Left ventricle myocardium inferior (tissue), 1 donor: ENCODE measurements at regions not wholly inside any gene's neighbourhood (a gene's known extent, or its start where the extent isn't known, plus 50 kb on each side); places are given as distances from the start of the nearest gene placed in this dataset.

ENCODE experiments used
- DNase-seq: peaks from one replicate; pipeline ENCODE4 v3.0.0-alpha.2; 2020
- H3K27ac ChIP-seq: fragments of 200-600 bp; replicated peaks from 2 replicates; pipeline ENCODE4 v1.8.0; 2021
- H3K27me3 ChIP-seq: fragments of 200-600 bp; 2 replicates; pipeline ENCODE4 v1.8.0; 2021; ENCODE audit warnings: low read depth
- H3K36me3 ChIP-seq: fragments of 200-600 bp; 2 replicates; pipeline ENCODE4 v1.8.0; 2021
- H3K4me1 ChIP-seq: fragments of 200-600 bp; 2 replicates; pipeline ENCODE4 v1.8.0; 2021
- H3K4me3 ChIP-seq: fragments of 200-600 bp; 2 replicates; pipeline ENCODE4 v1.8.0; 2021; ENCODE audit warnings: mild to moderate bottlenecking, moderate library complexity
- H3K9me3 ChIP-seq: fragments of 200-600 bp; replicated peaks from 2 replicates; pipeline ENCODE4 v1.8.0; 2021
- CTCF ChIP-seq: fragments of 200-600 bp; IDR thresholded peaks from 2 replicates; pipeline ENCODE4 v1.8.0; 2021; ENCODE audit warnings: antibody characterized with exemption, mild to moderate bottlenecking, borderline replicate concordance
- intact Hi-C: fragments of 100-400 bp; cut with micrococcal nuclease; formaldehyde crosslinking; loops from one replicate; pipeline ENCODE4 v1.11.0; 2022
- donor health status: DM: no; HTN: yes; CAD: no; lungs with severe emphysema.

GRCh38 chr9:73579823-73580222, 428.2 kb downstream of the ANXA1 start:
- Histone ChIP-seq H3K4me1 (peaks cover 8% of the 10 kb centered on the region), H3K9me3 (no peaks in the 10 kb centered on the region), H3K27ac (no peak overlapping the region), H3K36me3 (no peaks in the 10 kb centered on the region), H3K4me3 (no peak overlapping the region), H3K27me3 (no peaks in the 10 kb centered on the region)
- DNase-seq = no peak
- TF ChIP-seq CTCF = no peak
- intact Hi-C loops = no loop called here

- TF ChIP-seq CTCF = no peak
- DNase-seq = no peak
- H3K4me1 ChIP-seq = peaks cover 8% of the 10 kb centered on the region
- H3K27me3 ChIP-seq = no peaks in the 10 kb centered on the region
- no peaks in the 10 kb centered on the region for H3K36me3 ChIP-seq
- H3K9me3 ChIP-seq = no peaks in the 10 kb centered on the region
- intact Hi-C loops = no loop called here
- H3K4me3 ChIP-seq = no peak overlapping the region
- no peak overlapping the region for H3K27ac ChIP-seq
These were observed 431.9 kb downstream of the ANXA1 start for GRCh38 chr9:73583576-73583975.

- intact Hi-C loops = no loop called here
- H3K36me3 ChIP-seq = no peaks in the 10 kb centered on the region
- no peaks in the 10 kb centered on the region for H3K9me3 ChIP-seq
- no peak overlapping the region for H3K27ac ChIP-seq
- no peak overlapping the region for H3K4me3 ChIP-seq
- no peaks in the 10 kb centered on the region for H3K27me3 ChIP-seq
- no peaks in the 10 kb centered on the region for H3K4me1 ChIP-seq
- TF ChIP-seq CTCF = no peak
- no peak for DNase-seq
These were observed 443.4 kb downstream of the ANXA1 start for GRCh38 chr9:73595036-73595545.

GRCh38 chr9:73596321-73596720, 444.7 kb downstream of the ANXA1 start:
- no peaks in the 10 kb centered on the region for H3K4me1 ChIP-seq
- intact Hi-C loops = no loop called here
- H3K27ac ChIP-seq = no peak overlapping the region
- no peak overlapping the region for H3K4me3 ChIP-seq
- H3K9me3 ChIP-seq = no peaks in the 10 kb centered on the region
- no peaks in the 10 kb centered on the region for H3K36me3 ChIP-seq
- TF ChIP-seq CTCF = no peak
- no peaks in the 10 kb centered on the region for H3K27me3 ChIP-seq
- no peak for DNase-seq

- Histone ChIP-seq H3K36me3 (no peaks in the 10 kb centered on the region), H3K27ac (no peak overlapping the region), H3K9me3 (no peaks in the 10 kb centered on the region), H3K27me3 (no peaks in the 10 kb centered on the region), H3K4me1 (no peaks in the 10 kb centered on the region), H3K4me3 (no peak overlapping the region)
- TF ChIP-seq CTCF = no peak
- DNase-seq = no peak
- intact Hi-C loops = no loop called here
These were observed 445.4 kb downstream of the ANXA1 start for GRCh38 chr9:73597039-73597438.

- DNase-seq = no peak
- no peaks in the 10 kb centered on the region for H3K9me3 ChIP-seq
- intact Hi-C loops = no loop called here
- H3K4me3 ChIP-seq = no peak overlapping the region
- no peaks in the 10 kb centered on the region for H3K4me1 ChIP-seq
- H3K27me3 ChIP-seq = no peaks in the 10 kb centered on the region
- no peak overlapping the region for H3K27ac ChIP-seq
- no peaks in the 10 kb centered on the region for H3K36me3 ChIP-seq
- no peak for TF ChIP-seq CTCF
These were observed 446.1 kb downstream of the ANXA1 start for GRCh38 chr9:73597771-73598170.
